ENCODE measurements at regions not wholly inside any gene's neighbourhood (a gene's known extent, or its start where the extent isn't known, plus 50 kb on each side); places are given as distances from the start of the nearest gene placed in this dataset.
"Not testable (repeated sequence)": the region's sequence is repeated elsewhere in the genome, so short reads cannot be mapped to it uniquely, and the experiment has no call there.

DNA sequence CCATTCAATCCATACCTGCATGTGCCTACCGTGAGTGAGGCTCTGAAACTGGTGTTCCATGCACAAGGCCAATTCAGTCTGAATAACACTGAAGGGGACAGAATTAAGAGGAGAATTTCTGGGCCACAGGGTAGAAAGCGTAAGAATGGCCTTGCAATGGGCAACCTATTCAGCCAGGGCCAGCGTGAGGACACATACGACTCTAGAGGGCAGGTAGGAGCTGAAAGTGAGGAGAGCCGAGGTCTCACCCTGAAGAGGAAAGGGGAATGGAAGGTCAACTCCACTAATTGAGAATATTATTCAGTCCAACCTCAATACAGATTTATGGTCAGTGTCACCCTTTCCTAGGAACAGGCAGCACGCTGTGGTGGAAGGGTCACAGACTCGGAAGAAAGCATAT lies 202.2 kb downstream of the TRIML1 start:
- TF ChIP-seq, protein P1, sequence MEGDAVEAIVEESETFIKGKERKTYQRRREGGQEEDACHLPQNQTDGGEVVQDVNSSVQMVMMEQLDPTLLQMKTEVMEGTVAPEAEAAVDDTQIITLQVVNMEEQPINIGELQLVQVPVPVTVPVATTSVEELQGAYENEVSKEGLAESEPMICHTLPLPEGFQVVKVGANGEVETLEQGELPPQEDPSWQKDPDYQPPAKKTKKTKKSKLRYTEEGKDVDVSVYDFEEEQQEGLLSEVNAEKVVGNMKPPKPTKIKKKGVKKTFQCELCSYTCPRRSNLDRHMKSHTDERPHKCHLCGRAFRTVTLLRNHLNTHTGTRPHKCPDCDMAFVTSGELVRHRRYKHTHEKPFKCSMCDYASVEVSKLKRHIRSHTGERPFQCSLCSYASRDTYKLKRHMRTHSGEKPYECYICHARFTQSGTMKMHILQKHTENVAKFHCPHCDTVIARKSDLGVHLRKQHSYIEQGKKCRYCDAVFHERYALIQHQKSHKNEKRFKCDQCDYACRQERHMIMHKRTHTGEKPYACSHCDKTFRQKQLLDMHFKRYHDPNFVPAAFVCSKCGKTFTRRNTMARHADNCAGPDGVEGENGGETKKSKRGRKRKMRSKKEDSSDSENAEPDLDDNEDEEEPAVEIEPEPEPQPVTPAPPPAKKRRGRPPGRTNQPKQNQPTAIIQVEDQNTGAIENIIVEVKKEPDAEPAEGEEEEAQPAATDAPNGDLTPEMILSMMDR (IDR thresholded peaks at IDR 0.05) = no peak
- Histone ChIP-seq H3K27me3 (no peaks in the 10 kb centered on the region), H3K9me3 (peaks cover 0 to 14% (median 0%) of the 10 kb centered on the region in 11 donors), H3K4me1 (no peaks in the 10 kb centered on the region), H3K36me3 (no peaks in the 10 kb centered on the region), H3K27ac (no peak overlapping the region), H3K4me3 (no peak overlapping the region)
- 79 to 91% methylated on average over 7 of the region's 7 CpGs for WGBS, 2 donors
- ATAC-seq (no peak), DNase-seq (no peak)
- intact Hi-C loops (cut with DNase I) = no loop called here

DNA sequence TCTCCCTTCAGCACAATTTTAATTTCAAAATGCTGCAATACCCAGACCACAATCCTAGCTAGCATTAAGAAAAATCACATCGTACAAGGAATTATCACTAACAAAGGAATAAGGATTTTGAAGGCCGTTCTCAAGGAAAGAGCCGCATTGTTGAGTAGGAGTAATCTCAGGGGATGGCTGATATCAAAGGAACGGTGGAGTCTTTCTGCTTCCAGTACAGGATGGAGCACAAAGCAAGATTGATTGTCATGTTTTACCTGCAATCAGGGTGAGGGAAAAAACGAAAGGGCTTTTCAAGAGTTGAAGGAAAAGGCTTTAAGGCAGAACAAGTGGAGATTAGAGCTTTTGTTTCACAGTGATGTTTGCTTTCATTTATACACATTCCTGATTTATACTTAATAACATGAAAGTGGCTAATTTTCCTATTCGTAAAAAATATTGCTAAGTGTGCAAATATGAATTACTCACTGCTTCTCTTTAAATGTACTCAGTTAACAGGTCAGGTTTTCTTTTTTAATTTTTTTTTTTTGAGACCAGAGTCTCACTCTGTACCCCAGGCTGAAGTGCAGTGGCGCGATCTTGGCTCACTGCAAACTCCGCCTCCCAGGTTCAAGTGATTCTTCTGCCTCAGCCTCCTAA lies 207.0 kb downstream of the TRIML1 start:
- Histone ChIP-seq H3K4me1 (no peaks in the 10 kb centered on the region), H3K27me3 (no peaks in the 10 kb centered on the region), H3K36me3 (no peaks in the 10 kb centered on the region), H3K9me3 (peaks cover 0 to 14% (median 0%) of the 10 kb centered on the region in 11 donors), H3K27ac (no peak overlapping the region), H3K4me3 (no peak overlapping the region)
- intact Hi-C loops (cut with DNase I) = no loop called here
- no peak for DNase-seq
- TF ChIP-seq, protein P1 (IDR thresholded peaks at IDR 0.05) = no peak
- no peak for ATAC-seq
- WGBS, 2 donors = 68 to 70% methylated on average over 9 of the region's 9 CpGs

DNA sequence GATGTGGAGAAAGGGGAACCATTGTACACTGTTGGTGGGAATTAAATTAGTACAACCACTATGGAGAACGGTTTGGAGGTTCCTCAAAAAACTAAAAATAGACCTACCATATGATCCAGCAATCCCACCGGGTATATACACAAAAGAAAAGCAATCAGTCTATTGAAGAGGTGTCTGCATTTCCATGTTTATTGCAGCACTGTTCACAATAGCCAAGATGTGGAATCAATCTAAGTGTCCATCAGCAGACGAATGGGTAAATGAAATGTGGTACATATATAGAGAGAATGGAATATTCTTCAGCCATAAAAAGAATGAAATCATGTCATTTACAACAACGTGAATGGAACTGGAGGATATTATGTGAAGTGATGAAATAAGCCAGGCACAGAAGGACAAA lies 208.1 kb downstream of the TRIML1 start:
- TF ChIP-seq, protein P1 (IDR thresholded peaks at IDR 0.05) = no peak
- H3K27ac ChIP-seq = no peak overlapping the region
- ATAC-seq = no peak
- no peak for DNase-seq
- intact Hi-C loops (cut with DNase I) = no loop called here
- H3K36me3 ChIP-seq = no peaks in the 10 kb centered on the region
- H3K4me1 ChIP-seq = no peaks in the 10 kb centered on the region
- WGBS, 2 donors = 59 to 63% methylated on average over 4 of the region's 4 CpGs
- no peak overlapping the region for H3K4me3 ChIP-seq
- no peaks in the 10 kb centered on the region for H3K27me3 ChIP-seq
- H3K9me3 ChIP-seq = peaks cover 0 to 14% (median 0%) of the 10 kb centered on the region in 11 donors

DNA sequence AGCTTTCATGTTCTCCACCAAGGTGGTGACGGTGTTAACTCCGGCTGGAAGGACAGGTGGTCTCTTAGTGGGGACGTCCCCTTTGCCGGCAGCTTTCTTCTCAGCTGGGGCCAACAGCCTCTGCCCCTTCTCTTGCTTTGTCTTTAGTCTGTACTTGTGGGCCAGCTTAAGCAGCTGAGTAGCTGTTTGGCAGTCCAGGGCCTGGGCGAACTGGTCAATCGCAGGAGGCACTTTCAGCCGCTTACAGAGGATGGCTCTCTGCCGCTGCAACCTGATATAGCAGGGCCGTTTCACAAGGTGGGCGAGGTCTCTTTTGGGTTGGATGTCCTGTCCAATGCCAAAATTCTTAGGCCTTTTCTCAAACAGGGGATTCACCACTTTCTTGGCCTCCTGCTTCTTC lies 210.3 kb downstream of the TRIML1 start:
- ATAC-seq = not testable (repeated sequence)

DNA sequence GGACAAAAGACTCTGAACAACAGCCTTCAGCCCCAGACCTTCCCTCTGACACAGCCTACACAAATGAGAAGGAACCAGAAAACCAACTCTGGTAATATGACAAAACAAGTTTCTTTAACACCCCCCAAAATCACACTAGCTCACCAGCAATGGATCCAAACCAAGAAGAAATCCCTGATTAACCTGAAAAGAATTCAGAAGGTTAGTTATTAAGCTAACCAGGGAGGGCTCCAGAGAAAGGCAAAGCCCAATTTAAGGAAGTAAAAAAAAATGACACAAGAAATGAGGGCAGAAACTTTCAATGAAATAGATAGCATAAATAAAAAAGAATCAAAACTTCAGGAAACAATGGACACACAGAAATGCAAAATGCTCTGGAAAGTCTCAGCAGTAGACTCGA lies 224.0 kb downstream of the TRIML1 start:
- Histone ChIP-seq H3K27ac (no peak overlapping the region), H3K36me3 (no peaks in the 10 kb centered on the region), H3K4me3 (no peak overlapping the region), H3K4me1 (no peaks in the 10 kb centered on the region), H3K9me3 (peaks cover 0 to 6% (median 0%) of the 10 kb centered on the region in 11 donors), H3K27me3 (peaks cover 0 to 19% (median 5%) of the 10 kb centered on the region in 7 donors)
- TF ChIP-seq, protein P1 (IDR thresholded peaks at IDR 0.05) = no peak
- ATAC-seq (no peak), DNase-seq (no peak)
- intact Hi-C loops (cut with DNase I) = no loop called here
- 80 to 87% methylated on average over 1 of the region's 1 CpG for WGBS, 2 donors

More for the DNA sequence above, 210.3 kb downstream of the TRIML1 start:
- H3K4me1 ChIP-seq; H3K4me3 ChIP-seq; H3K36me3 ChIP-seq; H3K27ac ChIP-seq; intact Hi-C loops (cut with DNase I); DNase-seq; H3K27me3 ChIP-seq: not testable (repeated sequence)
- H3K9me3 ChIP-seq = peaks cover 0 to 20% (median 12%) of the 10 kb centered on the region in 11 donors
- WGBS, 2 donors = 83 to 88% methylated on average over 10 of the region's 10 CpGs
